Stimulated activated effector memory CD8-positive, alpha-beta T cell treated with anti-CD3 and anti-CD28 coated beads, Interleukin-12 subunit alpha, Interleukin-12 subunit beta, amount 100 ng/mL, for 72 hours (primary cell): ENCODE measurements at regions not wholly inside any gene's neighbourhood (a gene's known extent, or its start where the extent isn't known, plus 50 kb on each side); places are given as distances from the start of the nearest gene placed in this dataset.

Source experiments
- ATAC-seq: fragments of 150-1000 bp; cut with Tn5 transposase; 2 replicates; pipeline ENCODE4 v1.10.0; 2021
- DNase-seq, 2 donors: peaks; one replicate each; pipeline ENCODE4 v3.0.0; 2021 to 2022; ENCODE audit warnings: low spot score in 2 of 2
- H3K27ac Mint-ChIP-seq: one replicate; pipeline ENCODE4 v1.8.0; 2022; ENCODE audit warnings: mild to moderate bottlenecking, mixed read lengths
- H3K36me3 Mint-ChIP-seq: one replicate; pipeline ENCODE4 v1.8.0; 2022; ENCODE audit warnings: mild to moderate bottlenecking, mixed read lengths
- H3K4me1 Mint-ChIP-seq: one replicate; pipeline ENCODE4 v1.8.0; 2022; ENCODE audit warnings: mixed read lengths
- H3K4me3 Mint-ChIP-seq: one replicate; pipeline ENCODE4 v1.8.0; 2022; ENCODE audit warnings: mild to moderate bottlenecking, mixed read lengths
- H3K9me3 Mint-ChIP-seq: one replicate; pipeline ENCODE4 v1.8.0; 2022; ENCODE audit warnings: mixed read lengths

- no peaks in the 10 kb centered on the region for H3K36me3 Mint-ChIP-seq
- ATAC-seq: no peak
- DNase-seq: no peak
- H3K27ac Mint-ChIP-seq: no peak overlapping the region
- H3K9me3 Mint-ChIP-seq: no peaks in the 10 kb centered on the region
- no peak overlapping the region for H3K4me3 Mint-ChIP-seq
- H3K4me1 Mint-ChIP-seq: no peaks in the 10 kb centered on the region
These were observed 154.9 kb downstream of the DLL1 start for GRCh38 chr6:170135821-170136471.

GRCh38 chr6:170135461-170135820 lies 155.4 kb downstream of the DLL1 start:
- H3K9me3 Mint-ChIP-seq: no peaks in the 10 kb centered on the region
- DNase-seq (no peak), ATAC-seq (no peak)
- no peaks in the 10 kb centered on the region for H3K36me3 Mint-ChIP-seq
- H3K27ac Mint-ChIP-seq: no peak overlapping the region
- no peak overlapping the region for H3K4me3 Mint-ChIP-seq
- no peaks in the 10 kb centered on the region for H3K4me1 Mint-ChIP-seq

- no peak overlapping the region for H3K27ac Mint-ChIP-seq
- no peak for DNase-seq
These were observed 156.1 kb downstream of the DLL1 start for GRCh38 chr6:170134471-170135440.

GRCh38 chr6:170134031-170134470 lies 156.8 kb downstream of the DLL1 start:
- no peak overlapping the region for H3K4me3 Mint-ChIP-seq
- H3K9me3 Mint-ChIP-seq: no peaks in the 10 kb centered on the region
- ATAC-seq: no peak
- H3K27ac Mint-ChIP-seq: no peak overlapping the region
- H3K36me3 Mint-ChIP-seq: no peaks in the 10 kb centered on the region
- no peaks in the 10 kb centered on the region for H3K4me1 Mint-ChIP-seq
- DNase-seq: no peak

More at GRCh38 chr6:170134471-170135440, 156.1 kb downstream of the DLL1 start:
- ATAC-seq: no peak
- no peak overlapping the region for H3K4me3 Mint-ChIP-seq
- no peaks in the 10 kb centered on the region for H3K9me3 Mint-ChIP-seq
- no peaks in the 10 kb centered on the region for H3K4me1 Mint-ChIP-seq
- no peaks in the 10 kb centered on the region for H3K36me3 Mint-ChIP-seq

- Mint-ChIP-seq H3K9me3 (no peaks in the 10 kb centered on the region), H3K27ac (no peak overlapping the region), H3K4me1 (no peaks in the 10 kb centered on the region), H3K36me3 (no peaks in the 10 kb centered on the region), H3K4me3 (no peak overlapping the region)
- peak; percentile 9 for ATAC-seq
- DNase-seq: no peak
These were observed 158.3 kb downstream of the DLL1 start for GRCh38 chr6:170132561-170132991.

GRCh38 chr6:170132011-170132521 lies 158.8 kb downstream of the DLL1 start:
- H3K36me3 Mint-ChIP-seq: no peaks in the 10 kb centered on the region
- no peak overlapping the region for H3K27ac Mint-ChIP-seq
- no peaks in the 10 kb centered on the region for H3K9me3 Mint-ChIP-seq
- DNase-seq: no peak
- no peak overlapping the region for H3K4me3 Mint-ChIP-seq
- H3K4me1 Mint-ChIP-seq: no peaks in the 10 kb centered on the region
- no peak for ATAC-seq

GRCh38 chr6:170131351-170131750 lies 159.5 kb downstream of the DLL1 start:
- H3K9me3 Mint-ChIP-seq: no peaks in the 10 kb centered on the region
- DNase-seq (no peak), ATAC-seq (no peak)
- H3K4me1 Mint-ChIP-seq: no peaks in the 10 kb centered on the region
- H3K4me3 Mint-ChIP-seq: no peak overlapping the region
- H3K36me3 Mint-ChIP-seq: no peaks in the 10 kb centered on the region
- peak overlapping the region; percentile 43 for H3K27ac Mint-ChIP-seq

- Mint-ChIP-seq H3K27ac (peak overlapping the region; percentile 43), H3K4me3 (no peak overlapping the region), H3K9me3 (no peaks in the 10 kb centered on the region), H3K36me3 (no peaks in the 10 kb centered on the region), H3K4me1 (no peaks in the 10 kb centered on the region)
- ATAC-seq: peak; percentile 19
- no peak for DNase-seq
These were observed 160.1 kb downstream of the DLL1 start for GRCh38 chr6:170130771-170131241.

GRCh38 chr6:170130201-170130621 lies 160.7 kb downstream of the DLL1 start:
- Mint-ChIP-seq H3K9me3 (no peaks in the 10 kb centered on the region), H3K4me1 (no peaks in the 10 kb centered on the region), H3K27ac (no peak overlapping the region), H3K4me3 (no peak overlapping the region), H3K36me3 (no peaks in the 10 kb centered on the region)
- DNase-seq: no peak
- no peak for ATAC-seq

GRCh38 chr6:170129691-170130171 lies 161.1 kb downstream of the DLL1 start:
- no peak for DNase-seq
- no peak overlapping the region for H3K4me3 Mint-ChIP-seq
- H3K36me3 Mint-ChIP-seq: no peaks in the 10 kb centered on the region
- H3K9me3 Mint-ChIP-seq: no peaks in the 10 kb centered on the region
- no peaks in the 10 kb centered on the region for H3K4me1 Mint-ChIP-seq
- H3K27ac Mint-ChIP-seq: no peak overlapping the region
- no peak for ATAC-seq

- Mint-ChIP-seq H3K9me3 (no peaks in the 10 kb centered on the region), H3K27ac (no peak overlapping the region), H3K4me1 (no peaks in the 10 kb centered on the region), H3K36me3 (no peaks in the 10 kb centered on the region), H3K4me3 (no peak overlapping the region)
- no peak for ATAC-seq
- DNase-seq: no peak
These were observed 161.8 kb downstream of the DLL1 start for GRCh38 chr6:170128811-170129681.

GRCh38 chr6:170128346-170128745 lies 162.5 kb downstream of the DLL1 start:
- Mint-ChIP-seq H3K36me3 (no peaks in the 10 kb centered on the region), H3K4me1 (no peaks in the 10 kb centered on the region), H3K4me3 (no peak overlapping the region), H3K27ac (no peak overlapping the region), H3K9me3 (no peaks in the 10 kb centered on the region)
- no peak for DNase-seq
- no peak for ATAC-seq

- H3K4me1 Mint-ChIP-seq: no peaks in the 10 kb centered on the region
- H3K36me3 Mint-ChIP-seq: peaks cover 1% of the 10 kb centered on the region
- DNase-seq (no peak), ATAC-seq (no peak)
- peaks cover 3% of the 10 kb centered on the region for H3K9me3 Mint-ChIP-seq
- H3K27ac Mint-ChIP-seq: no peak overlapping the region
- H3K4me3 Mint-ChIP-seq: no peak overlapping the region
These were observed 163.7 kb downstream of the DLL1 start for GRCh38 chr6:170127151-170127550.

- DNase-seq: no peak
- Mint-ChIP-seq H3K4me3 (no peak overlapping the region), H3K4me1 (no peaks in the 10 kb centered on the region), H3K27ac (no peak overlapping the region), H3K9me3 (peaks cover 10% of the 10 kb centered on the region), H3K36me3 (peaks cover 5% of the 10 kb centered on the region)
- ATAC-seq: no peak
These were observed 165.2 kb downstream of the DLL1 start for GRCh38 chr6:170125456-170126300.
